GM18873 (cell line): ENCODE measurements at regions not wholly inside any gene's neighbourhood (a gene's known extent, or its start where the extent isn't known, plus 50 kb on each side); places are given as distances from the start of the nearest gene placed in this dataset.
"Not testable (repeated sequence)": the region's sequence is repeated elsewhere in the genome, so short reads cannot be mapped to it uniquely, and the experiment has no call there.

Source experiments
- ATAC-seq: cut with Tn5 transposase; IDR thresholded peaks from one replicate; pipeline ENCODE4 v1.9.1; 2021; ENCODE audit warnings: mild to moderate bottlenecking, moderate library complexity, moderate number of reproducible peaks; ENCODE audit not compliant: unreplicated experiment, low FRiP score

- no peak for ATAC-seq
Measured at GRCh38 chr6:155854787-155855186, 399.1 kb upstream of the NOX3 start.

GRCh38 chr6:155853011-155853410 lies 397.4 kb upstream of the NOX3 start:
- no peak for ATAC-seq

- ATAC-seq, result no peak
Measured at GRCh38 chr6:155850408-155850841, 394.8 kb upstream of the NOX3 start.

GRCh38 chr6:155847711-155848110 lies 392.1 kb upstream of the NOX3 start:
- ATAC-seq, result no peak

GRCh38 chr6:155837474-155837873 lies 381.8 kb upstream of the NOX3 start:
- no peak for ATAC-seq

GRCh38 chr6:155832596-155832995 lies 377.0 kb upstream of the NOX3 start:
- ATAC-seq, result no peak

GRCh38 chr6:155830531-155830930 lies 374.9 kb upstream of the NOX3 start:
- no peak for ATAC-seq

- no peak for ATAC-seq
Measured at GRCh38 chr6:155829646-155830045, 374.0 kb upstream of the NOX3 start.

- no peak for ATAC-seq
Measured at GRCh38 chr6:155828989-155829388, 373.4 kb upstream of the NOX3 start.

GRCh38 chr6:155818698-155819097 lies 363.1 kb upstream of the NOX3 start:
- no peak for ATAC-seq

- ATAC-seq, result no peak
Measured at GRCh38 chr6:155813548-155813947, 357.9 kb upstream of the NOX3 start.

GRCh38 chr6:155807243-155807642 lies 351.6 kb upstream of the NOX3 start:
- ATAC-seq, result no peak

- ATAC-seq, result no peak
Measured at GRCh38 chr6:155801046-155801445, 345.4 kb upstream of the NOX3 start.

- not testable (repeated sequence) for ATAC-seq
Measured at GRCh38 chr6:155798876-155799275, 343.2 kb upstream of the NOX3 start.

- ATAC-seq, result no peak
Measured at GRCh38 chr6:155795173-155795796, 339.6 kb upstream of the NOX3 start.

- no peak for ATAC-seq
Measured at GRCh38 chr6:155791891-155792290, 336.3 kb upstream of the NOX3 start.

- no peak for ATAC-seq
Measured at GRCh38 chr6:155791186-155791585, 335.5 kb upstream of the NOX3 start.

- ATAC-seq, result no peak
Measured at GRCh38 chr6:155787168-155787567, 331.5 kb upstream of the NOX3 start.

- no peak for ATAC-seq
Measured at GRCh38 chr6:155786528-155786927, 330.9 kb upstream of the NOX3 start.

GRCh38 chr6:155782739-155783459 lies 327.3 kb upstream of the NOX3 start:
- no peak for ATAC-seq

- ATAC-seq, result no peak
Measured at GRCh38 chr6:155782320-155782731, 326.7 kb upstream of the NOX3 start.

GRCh38 chr6:155779456-155779855 lies 323.8 kb upstream of the NOX3 start:
- ATAC-seq, result no peak
